H1 (cell line): ENCODE measurements at regions not wholly inside any gene's neighbourhood (a gene's known extent, or its start where the extent isn't known, plus 50 kb on each side); places are given as distances from the start of the nearest gene placed in this dataset.

ENCODE experiments used
- CHD1 ChIP-seq: IDR thresholded peaks from 2 replicates; pipeline ENCODE4 v1.6.1; 2012; ENCODE audit warnings: low read depth, low read length, improper control_type of control experiment
- TF ChIP-seq, protein P1 (sequence below): fragments of 300-600 bp; sonication (generic); IDR thresholded peaks from 2 replicates; pipeline ENCODE4 v1.7.1; 2012; ENCODE audit warnings: low read length, moderate library complexity, mild to moderate bottlenecking, inconsistent platforms; ENCODE audit not compliant: insufficient replicate concordance

DNA sequence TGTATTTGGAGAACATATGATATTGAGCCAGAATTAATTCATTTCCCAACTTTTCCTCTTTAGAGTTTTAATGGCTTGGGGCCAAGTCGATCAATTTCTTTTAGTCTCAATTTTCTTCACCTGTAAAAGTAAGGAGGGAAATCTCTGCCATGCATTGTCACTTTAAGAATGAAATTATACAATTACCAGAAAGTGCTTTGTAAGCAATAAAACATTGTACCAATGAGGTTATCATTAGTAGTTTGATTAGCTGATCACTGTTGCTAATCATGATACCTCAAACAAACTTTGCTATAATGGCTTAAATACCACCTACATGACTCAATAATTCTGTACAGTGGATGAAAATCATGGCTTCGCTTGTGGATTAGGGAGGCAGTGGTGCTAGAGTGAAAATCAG lies 1525.8 kb upstream of the GOT2 start (continued):
- TF ChIP-seq, protein P1, sequence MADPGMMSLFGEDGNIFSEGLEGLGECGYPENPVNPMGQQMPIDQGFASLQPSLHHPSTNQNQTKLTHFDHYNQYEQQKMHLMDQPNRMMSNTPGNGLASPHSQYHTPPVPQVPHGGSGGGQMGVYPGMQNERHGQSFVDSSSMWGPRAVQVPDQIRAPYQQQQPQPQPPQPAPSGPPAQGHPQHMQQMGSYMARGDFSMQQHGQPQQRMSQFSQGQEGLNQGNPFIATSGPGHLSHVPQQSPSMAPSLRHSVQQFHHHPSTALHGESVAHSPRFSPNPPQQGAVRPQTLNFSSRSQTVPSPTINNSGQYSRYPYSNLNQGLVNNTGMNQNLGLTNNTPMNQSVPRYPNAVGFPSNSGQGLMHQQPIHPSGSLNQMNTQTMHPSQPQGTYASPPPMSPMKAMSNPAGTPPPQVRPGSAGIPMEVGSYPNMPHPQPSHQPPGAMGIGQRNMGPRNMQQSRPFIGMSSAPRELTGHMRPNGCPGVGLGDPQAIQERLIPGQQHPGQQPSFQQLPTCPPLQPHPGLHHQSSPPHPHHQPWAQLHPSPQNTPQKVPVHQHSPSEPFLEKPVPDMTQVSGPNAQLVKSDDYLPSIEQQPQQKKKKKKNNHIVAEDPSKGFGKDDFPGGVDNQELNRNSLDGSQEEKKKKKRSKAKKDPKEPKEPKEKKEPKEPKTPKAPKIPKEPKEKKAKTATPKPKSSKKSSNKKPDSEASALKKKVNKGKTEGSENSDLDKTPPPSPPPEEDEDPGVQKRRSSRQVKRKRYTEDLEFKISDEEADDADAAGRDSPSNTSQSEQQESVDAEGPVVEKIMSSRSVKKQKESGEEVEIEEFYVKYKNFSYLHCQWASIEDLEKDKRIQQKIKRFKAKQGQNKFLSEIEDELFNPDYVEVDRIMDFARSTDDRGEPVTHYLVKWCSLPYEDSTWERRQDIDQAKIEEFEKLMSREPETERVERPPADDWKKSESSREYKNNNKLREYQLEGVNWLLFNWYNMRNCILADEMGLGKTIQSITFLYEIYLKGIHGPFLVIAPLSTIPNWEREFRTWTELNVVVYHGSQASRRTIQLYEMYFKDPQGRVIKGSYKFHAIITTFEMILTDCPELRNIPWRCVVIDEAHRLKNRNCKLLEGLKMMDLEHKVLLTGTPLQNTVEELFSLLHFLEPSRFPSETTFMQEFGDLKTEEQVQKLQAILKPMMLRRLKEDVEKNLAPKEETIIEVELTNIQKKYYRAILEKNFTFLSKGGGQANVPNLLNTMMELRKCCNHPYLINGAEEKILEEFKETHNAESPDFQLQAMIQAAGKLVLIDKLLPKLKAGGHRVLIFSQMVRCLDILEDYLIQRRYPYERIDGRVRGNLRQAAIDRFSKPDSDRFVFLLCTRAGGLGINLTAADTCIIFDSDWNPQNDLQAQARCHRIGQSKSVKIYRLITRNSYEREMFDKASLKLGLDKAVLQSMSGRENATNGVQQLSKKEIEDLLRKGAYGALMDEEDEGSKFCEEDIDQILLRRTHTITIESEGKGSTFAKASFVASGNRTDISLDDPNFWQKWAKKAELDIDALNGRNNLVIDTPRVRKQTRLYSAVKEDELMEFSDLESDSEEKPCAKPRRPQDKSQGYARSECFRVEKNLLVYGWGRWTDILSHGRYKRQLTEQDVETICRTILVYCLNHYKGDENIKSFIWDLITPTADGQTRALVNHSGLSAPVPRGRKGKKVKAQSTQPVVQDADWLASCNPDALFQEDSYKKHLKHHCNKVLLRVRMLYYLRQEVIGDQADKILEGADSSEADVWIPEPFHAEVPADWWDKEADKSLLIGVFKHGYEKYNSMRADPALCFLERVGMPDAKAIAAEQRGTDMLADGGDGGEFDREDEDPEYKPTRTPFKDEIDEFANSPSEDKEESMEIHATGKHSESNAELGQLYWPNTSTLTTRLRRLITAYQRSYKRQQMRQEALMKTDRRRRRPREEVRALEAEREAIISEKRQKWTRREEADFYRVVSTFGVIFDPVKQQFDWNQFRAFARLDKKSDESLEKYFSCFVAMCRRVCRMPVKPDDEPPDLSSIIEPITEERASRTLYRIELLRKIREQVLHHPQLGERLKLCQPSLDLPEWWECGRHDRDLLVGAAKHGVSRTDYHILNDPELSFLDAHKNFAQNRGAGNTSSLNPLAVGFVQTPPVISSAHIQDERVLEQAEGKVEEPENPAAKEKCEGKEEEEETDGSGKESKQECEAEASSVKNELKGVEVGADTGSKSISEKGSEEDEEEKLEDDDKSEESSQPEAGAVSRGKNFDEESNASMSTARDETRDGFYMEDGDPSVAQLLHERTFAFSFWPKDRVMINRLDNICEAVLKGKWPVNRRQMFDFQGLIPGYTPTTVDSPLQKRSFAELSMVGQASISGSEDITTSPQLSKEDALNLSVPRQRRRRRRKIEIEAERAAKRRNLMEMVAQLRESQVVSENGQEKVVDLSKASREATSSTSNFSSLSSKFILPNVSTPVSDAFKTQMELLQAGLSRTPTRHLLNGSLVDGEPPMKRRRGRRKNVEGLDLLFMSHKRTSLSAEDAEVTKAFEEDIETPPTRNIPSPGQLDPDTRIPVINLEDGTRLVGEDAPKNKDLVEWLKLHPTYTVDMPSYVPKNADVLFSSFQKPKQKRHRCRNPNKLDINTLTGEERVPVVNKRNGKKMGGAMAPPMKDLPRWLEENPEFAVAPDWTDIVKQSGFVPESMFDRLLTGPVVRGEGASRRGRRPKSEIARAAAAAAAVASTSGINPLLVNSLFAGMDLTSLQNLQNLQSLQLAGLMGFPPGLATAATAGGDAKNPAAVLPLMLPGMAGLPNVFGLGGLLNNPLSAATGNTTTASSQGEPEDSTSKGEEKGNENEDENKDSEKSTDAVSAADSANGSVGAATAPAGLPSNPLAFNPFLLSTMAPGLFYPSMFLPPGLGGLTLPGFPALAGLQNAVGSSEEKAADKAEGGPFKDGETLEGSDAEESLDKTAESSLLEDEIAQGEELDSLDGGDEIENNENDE = no peak
- TF ChIP-seq CHD1 = no peak
